NCI-H524 (cell line): ENCODE measurements at regions not wholly inside any gene's neighbourhood (a gene's known extent, or its start where the extent isn't known, plus 50 kb on each side); places are given as distances from the start of the nearest gene placed in this dataset.
"Not testable (repeated sequence)": the region's sequence is repeated elsewhere in the genome, so short reads cannot be mapped to it uniquely, and the experiment has no call there.

ENCODE experiments used
- DNase-seq, 2 experiments: peaks; one replicate each; lab custom pipeline; 2025; lab: John Stamatoyannopoulos, UW

DNA sequence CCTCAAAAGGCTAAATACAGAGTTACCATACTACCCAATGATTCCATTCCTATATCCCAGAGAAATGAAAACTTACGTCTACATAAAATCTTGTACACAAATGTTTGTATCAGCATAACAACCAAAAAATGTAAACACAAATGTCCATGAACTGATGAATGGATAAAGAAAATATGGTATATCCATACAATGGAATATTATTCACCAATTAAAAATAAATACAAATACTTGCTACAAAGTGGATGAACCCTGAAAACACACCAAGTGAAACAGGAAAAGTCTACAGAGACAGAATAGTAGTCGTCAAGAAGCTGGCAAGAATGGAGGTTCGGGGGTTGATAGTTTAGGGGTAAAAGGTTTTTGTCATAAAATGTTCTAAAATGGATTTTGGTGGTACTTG lies 54.0 kb upstream of the ANKRD28 start:
- DNase-seq: no peak

DNA sequence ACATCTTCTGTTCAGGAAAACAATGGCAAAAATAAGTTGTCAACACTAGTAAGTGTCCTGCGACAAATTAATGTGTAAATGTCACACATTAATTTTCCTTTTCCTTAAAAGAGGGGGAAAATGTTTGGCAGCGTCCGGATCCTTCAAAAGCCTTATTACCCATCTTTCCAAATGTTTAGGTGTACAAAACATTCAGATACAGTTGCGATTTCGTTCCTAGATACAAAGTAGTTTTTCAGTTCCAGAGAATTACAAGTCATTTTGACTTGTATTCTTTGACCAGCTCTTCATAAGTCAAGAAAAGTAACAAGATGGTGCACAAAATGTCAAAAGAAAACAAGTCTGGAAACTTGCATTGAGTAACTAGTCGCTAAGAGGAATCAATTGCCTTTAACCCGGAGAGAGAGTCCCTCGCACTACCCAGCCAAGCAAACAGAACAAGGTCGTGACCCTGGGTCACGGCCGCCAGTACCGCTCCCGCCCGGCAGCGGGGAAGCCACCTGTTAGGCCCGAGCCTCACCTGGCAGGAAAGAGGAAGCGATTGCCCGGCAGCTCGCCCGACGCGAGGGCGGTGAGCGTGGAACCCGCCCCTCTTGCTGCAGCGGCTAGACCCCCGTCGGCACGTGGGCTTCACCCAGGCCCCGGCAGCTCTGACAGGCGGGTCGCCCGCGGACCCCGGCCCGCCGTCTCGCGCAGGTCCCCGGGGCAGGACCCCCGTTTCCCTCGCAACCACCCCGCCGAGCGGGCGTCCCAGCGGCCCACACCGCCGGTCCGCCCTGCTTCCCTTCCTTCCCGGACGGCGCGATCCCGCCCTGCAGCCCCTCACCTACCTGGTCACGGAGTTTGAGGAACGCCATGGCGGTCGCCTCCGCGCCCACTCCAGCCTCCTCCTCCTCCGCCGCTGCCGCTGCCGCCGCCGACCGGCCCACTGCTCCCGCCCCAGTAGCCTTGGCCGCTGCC lies 61.0 kb upstream of the ANKRD28 start:
- peak in 1 of 2 experiments; percentile 36 for DNase-seq

DNA sequence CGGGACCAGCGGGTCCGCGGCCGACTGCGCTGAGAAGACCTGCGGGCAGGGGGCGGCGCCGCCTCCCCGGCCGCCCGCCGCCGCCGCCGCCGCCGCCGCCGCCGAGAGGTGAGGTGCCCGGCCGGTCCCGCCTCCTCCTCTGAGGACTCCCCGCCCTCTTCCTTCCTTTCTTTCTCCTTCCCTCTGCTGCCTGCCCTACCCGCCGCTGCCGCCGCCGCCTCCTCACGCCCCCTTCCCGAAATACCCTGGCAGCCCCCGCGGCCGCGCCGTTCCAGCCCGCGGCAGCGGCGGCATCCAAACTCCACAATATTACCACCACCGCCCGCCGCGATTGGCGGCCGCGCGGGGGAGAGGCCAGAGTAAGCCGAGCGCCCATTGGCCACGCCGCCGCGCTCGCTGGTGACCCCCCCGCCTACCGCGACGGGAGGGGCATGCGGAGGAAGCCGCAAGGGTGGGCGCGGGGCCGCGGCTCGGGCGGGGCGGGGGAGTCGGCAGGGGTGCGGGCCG lies 61.8 kb upstream of the ANKRD28 start:
- DNase-seq: peak; percentile 89 to 93

DNA sequence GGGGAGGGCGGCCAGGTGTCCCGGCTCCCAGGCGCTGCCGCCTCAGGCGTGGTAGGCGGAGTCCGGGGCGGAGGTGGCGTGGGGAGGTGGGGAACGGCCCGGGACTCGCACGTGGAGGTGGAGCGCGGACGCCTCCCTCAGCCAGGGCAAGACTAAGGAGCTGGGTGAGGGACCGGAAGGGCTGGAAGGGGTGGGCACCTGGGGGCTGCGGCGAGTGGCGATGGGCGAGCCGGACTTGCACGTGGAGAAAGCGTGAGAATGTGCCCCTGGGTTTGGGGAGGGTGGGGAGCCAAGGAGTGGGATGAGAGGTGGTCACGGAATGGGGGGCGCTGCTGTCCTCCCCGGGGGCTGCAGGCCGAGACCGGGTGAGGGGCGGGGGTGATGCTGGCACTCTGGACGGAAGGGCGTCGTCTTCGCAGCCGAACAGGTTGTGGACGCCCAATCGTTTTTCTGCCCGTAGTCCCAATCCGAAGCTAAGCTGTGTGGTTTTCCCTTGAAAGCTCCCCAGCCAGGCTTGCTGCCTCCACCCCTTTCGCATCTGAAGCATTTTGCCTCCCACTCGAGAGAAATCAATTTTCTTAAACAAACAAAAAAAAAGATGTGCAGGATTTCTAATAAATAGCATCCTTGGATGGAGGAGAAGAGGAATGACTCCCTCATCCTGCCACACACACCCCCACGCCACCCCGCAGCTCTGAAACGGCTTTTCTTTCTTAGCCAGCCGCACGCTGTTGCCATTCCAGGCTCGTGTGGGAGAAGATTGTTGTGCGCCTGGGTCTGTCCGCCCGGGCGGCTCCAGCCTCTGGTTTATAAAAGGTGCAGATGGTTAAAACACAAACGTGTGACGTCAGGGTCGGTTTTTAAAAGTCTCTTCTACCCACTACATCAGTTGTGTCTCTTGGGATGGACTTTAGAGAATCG lies 62.5 kb upstream of the ANKRD28 start:
- DNase-seq: peak; percentile 89 to 93

DNA sequence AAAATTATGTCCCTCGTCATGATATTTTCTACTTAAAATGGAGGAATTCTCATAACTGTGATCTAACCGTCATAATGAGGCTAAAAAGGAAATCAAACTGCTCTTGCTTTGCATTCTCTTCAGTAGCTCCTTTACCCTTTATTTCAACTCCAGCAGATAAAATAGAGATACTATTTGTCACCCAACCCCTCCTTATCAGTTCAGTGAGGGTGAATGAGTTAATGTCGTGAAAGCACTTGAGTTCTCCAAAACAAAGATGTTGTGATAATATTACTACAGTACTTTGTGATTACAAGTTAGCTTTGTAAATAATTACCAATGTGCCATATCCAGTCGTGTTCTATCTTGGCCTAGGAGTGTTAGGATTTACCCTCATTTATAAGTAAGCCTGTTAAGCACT lies 63.4 kb upstream of the ANKRD28 start:
- DNase-seq: no peak

DNA sequence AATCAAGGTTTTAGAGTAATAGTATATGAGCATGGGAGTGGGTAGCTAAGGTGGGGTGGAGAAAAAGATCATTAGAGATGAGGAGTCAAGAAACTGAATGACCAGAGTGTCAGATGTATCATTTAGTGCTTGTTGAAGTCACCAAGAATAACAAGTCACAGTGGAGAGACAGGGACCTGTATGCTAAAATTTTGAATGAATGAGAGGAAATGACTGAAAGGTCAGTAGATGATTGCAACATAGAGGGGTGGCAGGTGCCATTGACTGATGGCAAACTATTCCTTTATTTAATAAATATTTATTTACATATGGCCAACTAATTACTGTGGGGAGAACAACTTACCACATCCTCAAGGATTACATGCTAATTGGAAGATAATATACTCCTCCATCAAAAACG lies 75.0 kb upstream of the ANKRD28 start:
- DNase-seq: no peak

DNA sequence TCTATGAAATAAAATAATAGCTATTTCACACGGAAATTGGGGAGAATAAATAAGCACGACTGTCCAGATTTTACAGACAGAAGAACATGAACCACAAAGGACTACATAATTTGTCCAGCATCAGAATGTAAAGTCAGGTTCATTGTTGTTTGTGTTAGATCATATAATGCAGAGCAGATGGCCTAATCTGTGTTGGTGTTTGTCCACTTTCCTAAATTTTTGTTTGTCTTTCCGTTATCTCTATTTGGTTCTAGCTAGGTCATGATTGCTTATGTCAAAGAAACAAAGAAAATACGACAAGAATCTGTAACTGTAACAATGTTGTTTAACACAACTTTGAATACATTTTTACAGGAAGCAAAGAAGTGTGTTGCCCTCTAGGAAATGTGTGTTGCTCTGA lies 75.6 kb upstream of the ANKRD28 start:
- no peak for DNase-seq

DNA sequence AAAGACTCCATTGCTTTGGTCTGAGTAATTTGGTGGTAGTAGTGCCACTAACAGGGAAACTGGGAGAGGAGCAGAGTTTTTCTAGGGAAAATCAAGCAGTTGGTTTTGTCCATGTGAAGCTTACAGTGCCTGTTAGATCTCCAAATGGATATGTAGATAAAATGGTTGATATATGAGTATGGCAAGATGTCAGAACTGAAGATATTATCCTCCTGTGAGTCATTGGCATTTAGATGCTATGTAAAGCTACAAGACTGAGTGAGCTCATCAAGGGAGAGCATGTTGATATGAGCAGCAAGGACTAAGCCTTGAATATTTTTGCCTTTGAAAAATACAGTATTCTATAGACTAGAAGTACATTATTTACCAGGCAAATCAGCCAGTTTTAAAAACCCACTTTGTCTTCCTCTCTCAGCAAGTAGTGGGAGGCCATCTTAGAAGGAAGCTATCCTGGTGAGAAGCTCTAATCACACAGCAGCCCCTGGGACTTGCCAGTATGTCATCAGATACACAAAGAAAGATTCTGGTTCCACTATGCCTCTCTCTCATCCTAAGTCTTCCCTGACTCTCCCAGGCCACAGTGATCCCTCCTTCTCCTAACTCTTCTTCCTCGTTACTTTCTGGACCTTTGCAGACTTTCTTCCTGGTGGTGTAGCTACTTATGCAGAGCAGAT lies 77.4 kb upstream of the ANKRD28 start:
- no peak for DNase-seq

DNA sequence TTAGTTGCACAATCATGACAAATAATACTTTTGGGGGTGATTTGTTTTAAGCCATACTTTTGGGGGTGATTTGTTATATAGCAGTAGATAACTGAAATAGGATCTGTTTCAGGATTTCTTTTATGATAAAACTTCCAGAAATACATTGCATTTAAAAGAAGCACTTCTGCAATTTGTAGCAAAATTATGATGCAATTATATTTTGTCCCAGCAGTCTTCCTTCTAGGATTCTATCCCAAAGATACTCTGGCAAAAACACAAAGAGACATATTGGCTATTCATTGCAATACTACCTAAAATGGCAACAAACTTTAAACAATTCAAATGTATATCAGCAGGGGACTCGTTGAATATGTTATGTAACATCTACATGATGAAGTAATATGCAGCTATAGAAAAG lies 78.9 kb upstream of the ANKRD28 start:
- DNase-seq: no peak

DNA sequence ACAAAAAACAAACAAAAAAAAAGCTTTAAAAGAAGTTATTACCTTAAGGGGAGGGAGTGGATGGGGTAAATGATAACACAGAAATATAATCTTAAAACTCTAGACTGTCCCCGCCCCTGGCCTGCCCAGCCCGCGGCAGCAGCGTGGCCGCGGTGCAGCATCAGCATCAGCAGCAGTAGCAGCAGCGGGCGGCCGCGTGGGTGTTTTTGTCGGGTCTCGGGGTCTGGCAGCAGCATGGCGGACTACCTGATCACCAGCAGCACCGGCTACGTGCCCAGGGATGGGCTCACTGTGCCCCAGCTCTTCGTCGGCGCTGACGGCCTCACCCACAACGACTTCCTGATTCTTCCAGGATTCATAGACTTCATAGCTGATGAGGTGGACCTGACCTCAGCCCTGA lies 80.0 kb upstream of the ANKRD28 start:
- no peak for DNase-seq

DNA sequence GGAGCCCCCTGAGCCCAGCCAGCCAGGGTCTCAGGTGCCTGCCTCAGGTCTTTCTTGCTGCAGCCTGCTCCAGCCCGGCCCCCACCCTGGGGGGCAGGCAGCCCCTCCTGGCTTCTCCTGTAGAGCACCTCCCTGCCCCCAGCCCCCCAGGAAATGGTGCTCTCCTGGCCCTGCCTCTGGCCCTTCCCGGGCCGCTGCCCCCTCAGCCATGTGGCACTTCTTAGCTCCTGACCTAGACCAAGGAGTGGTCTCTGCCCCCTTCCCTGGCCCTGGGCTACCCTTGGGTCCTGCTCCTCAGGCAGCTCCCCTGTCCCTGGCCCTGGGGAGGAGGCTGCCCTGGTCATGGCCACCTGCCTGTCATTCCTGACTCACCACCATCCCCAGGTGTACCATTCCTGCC lies 82.0 kb upstream of the ANKRD28 start:
- not testable (repeated sequence) for DNase-seq

DNA sequence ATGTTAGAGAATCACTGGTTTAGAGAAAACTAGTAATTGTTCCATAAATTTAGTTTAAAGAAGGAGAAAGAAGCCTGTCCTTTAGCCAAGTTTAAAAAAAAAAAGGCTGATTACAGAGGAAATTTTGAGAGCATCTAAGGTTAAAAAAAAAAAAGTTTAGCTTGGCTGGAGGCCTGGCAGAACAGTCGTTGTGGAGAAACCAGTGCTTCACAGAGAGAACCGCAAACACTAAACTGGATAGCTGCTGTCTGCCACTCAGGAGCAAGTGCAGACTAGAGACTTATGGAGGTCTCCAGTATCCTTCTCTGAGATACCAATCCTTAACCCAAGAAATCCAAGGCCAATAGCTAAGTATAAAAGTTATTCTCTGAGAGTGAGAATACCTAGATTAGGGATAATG lies 84.8 kb upstream of the ANKRD28 start:
- no peak for DNase-seq

DNA sequence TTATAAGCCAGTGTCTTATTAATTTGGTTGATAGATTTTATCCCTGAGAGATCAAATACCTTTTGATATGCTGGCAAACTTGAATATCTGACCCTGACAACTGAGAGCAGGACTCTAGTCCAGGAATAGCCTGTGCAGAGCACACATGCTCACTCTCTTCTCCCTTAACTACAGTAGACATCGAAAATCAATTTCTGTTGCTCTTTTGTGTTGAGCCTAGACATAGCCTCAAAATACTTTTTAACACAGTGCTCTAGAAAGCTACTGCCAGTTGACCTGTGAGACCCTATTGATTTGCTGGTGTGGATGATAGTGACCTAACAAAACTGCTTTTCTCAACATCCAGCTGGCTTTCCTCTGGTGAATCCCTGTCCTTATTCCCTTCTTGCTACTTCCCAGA lies 86.4 kb upstream of the ANKRD28 start:
- DNase-seq: no peak

DNA sequence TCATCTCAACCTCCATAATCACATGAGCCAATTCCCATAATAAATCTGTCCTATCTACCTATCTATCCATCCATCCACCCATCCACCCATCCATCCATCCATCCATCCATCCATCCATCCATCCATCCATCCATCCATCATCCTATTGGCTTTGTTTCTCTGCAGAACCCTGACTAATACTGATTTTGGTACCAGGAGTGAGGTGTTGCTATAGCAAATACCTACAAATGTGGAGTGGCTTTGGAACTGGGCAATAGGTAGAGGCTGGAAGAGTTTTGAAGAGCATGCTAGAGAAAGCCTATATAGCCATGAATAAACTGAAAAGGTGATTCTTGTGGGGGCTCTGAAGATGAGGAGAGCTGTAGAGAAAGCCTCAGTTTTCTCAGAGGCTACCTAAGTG lies 88.7 kb upstream of the ANKRD28 start:
- DNase-seq: no peak

DNA sequence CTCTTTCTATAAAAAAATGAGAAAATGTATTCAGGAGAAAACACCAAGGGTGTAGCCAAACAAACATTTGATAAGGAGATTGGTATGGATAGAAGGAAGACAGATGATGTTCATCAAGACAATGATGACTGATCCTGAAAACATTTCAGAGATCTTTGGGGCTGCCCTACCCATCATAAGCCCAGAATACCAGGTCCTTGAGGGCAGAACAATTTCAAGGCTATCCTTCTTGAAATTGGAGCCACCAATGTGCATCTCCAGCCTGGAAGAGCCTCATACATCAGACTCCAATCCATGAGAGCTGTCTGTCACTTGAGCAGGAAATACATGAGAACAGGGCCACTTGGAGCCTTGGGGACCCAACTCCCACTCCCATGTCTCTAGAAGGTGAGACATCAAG lies 89.5 kb upstream of the ANKRD28 start:
- DNase-seq: no peak

DNA sequence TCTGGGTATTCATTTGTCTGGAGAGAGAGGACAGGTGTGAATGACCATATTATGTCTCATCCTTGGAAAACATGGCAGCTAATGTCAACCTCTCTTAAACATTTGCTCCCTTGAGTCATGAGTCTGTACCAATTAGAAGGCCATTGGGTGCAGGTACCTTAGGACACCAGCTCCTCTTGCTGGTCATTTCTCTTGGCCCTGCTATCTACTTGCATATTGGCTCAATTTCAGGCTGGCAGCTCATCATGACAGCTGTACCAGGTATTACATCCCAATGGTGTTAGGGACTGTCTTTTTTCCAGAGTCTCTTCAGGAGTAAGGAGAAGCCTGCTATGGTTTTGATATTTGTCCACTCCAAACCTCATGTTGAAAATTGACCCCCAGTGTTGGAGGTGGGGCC lies 92.2 kb upstream of the ANKRD28 start:
- no peak for DNase-seq

DNA sequence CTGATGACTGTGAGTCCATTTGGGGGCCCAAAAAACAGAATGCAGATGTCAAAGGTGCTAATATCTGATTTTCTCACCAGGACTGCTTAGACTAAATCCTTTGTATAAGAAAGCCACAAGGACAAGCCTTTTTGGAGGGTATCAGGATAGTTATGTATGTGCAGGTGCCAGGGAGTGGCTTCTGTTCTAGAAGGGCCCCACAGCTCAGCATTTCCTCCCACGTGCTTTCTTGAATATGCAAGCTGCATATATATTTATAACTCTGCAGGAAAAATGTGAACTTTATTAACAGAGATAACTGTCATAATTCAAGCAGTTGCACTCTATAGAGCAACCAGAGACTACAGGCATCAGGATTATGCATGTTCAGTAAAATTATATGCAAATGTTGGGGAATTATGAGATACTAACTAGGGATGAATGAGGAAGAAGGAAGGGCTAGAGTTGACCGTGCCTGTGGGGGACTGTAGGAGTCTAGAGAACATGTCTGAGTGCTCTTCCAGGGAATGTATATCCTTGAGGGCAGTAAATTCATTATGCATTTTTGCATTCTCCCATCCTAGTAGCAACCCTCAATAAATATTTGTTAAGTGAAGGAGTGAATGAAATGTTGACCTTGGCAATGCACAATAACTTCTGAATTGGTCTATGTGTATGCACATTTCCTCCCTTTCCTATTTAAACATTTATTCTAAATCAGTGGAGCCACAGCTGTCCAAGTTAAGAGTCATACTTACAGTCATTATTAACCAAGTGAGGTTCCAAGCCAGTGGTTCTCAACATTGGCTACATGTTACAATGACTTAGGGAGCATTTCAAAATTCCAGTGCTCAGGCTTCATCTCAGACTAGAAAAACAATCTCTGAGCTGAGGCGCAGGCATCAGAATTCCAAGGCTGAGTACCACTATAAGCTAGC lies 94.8 kb upstream of the ANKRD28 start:
- DNase-seq: no peak

DNA sequence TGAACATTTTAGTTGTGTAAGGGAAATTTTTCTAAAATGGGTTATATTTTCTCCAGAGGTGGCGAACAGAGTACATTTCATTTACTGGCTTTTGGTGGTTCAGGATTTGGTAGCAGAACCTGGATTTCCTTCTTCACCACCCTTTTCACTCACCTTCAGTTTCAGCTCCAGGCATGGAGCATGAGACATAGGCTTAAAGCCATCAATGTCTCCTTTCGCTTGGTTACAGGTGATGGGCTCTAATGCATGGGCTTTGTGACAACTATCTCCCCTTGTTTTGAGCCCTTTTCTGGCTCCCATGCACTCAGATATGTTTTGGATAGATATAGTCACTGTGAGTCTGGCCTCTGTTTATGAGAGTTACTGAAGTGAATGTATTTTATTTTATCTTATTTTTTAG lies 96.6 kb upstream of the ANKRD28 start:
- DNase-seq: no peak

DNA sequence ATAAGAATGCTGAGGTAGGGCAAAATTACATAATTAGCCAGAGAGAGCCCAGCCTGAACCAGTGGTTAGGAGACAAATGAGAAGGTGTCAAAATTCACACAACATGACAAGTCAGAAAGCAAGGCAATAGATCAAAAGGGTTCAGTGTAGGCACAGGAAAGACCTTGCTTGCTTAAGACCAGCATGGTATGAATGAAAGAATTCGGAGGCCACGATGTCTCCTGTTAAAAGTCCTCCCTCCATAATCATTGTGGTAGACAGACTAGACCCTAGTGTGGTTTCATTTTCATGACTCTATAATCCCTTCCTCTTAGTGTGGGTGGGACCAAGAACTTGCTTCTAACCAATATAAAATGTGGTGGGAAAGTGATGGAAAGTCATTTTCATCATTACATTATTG lies 98.7 kb upstream of the ANKRD28 start:
- DNase-seq: no peak

DNA sequence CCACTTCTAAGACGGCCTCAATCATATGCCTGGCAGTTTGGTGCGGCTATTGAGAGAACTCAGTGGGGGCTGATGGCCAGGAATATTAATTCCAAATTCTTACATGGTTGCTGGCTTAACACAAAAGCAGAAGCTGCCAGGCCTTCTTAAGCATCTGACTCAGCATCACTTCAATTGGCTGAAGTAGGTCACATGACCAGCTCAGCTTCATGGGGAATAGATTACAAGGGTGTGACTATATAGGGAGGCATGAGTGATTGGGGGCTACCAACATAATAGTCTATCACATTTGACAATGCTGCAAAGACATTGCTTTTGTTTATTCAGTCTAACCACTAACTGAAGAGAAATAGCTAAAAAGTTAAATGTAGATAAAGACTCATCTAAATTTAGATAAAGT lies 101.6 kb upstream of the ANKRD28 start:
- peak; percentile 16 to 52 for DNase-seq

DNA sequence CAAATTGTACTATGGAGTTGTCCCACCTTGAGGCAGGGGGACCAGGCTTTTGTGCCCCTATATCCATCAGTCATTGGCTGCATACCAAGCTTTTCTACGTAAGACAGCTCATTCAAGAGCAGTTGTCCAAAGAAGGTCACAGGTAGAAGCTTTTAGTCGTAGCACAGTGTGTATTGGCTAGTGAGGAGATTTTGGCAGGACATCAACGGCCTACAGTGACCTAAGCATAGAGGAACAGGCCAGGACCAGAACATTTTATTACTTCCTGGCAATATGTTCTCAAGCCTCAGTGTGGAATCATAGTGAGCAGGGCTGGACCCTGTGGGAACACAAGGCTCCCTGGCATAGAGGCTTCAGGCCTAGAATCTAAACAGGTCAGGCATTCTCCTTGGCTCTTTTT lies 105.4 kb upstream of the ANKRD28 start:
- no peak for DNase-seq
